GM18873 (cell line): ENCODE measurements at regions not wholly inside any gene's neighbourhood (a gene's known extent, or its start where the extent isn't known, plus 50 kb on each side); places are given as distances from the start of the nearest gene placed in this dataset.
"Not testable (repeated sequence)": the region's sequence is repeated elsewhere in the genome, so short reads cannot be mapped to it uniquely, and the experiment has no call there.

Experiments
- ATAC-seq: cut with Tn5 transposase; IDR thresholded peaks from one replicate; pipeline ENCODE4 v1.9.1; 2021; ENCODE audit warnings: mild to moderate bottlenecking, moderate library complexity, moderate number of reproducible peaks; ENCODE audit not compliant: unreplicated experiment, low FRiP score

GRCh38 chr4:1589098-1589497 is 95.0 kb downstream of the FAM53A start:
- ATAC-seq, result no peak

GRCh38 chr4:1588306-1588705 is 95.8 kb downstream of the FAM53A start:
- no peak for ATAC-seq

- ATAC-seq, result no peak
Measured at GRCh38 chr4:1584498-1584897, 99.6 kb downstream of the FAM53A start.

GRCh38 chr4:1583859-1584258 is 100.3 kb downstream of the FAM53A start:
- no peak for ATAC-seq

GRCh38 chr4:1583051-1583785 is 100.9 kb downstream of the FAM53A start:
- ATAC-seq, result no peak

- ATAC-seq, result no peak
Measured at GRCh38 chr4:1582227-1582626, 101.9 kb downstream of the FAM53A start.

GRCh38 chr4:1581164-1581894 is 102.8 kb downstream of the FAM53A start:
- peak; percentile 60 for ATAC-seq

GRCh38 chr4:1580692-1581012 is 103.5 kb downstream of the FAM53A start:
- not testable (repeated sequence) for ATAC-seq

- ATAC-seq, result no peak
Measured at GRCh38 chr4:1579901-1580691, 104.0 kb downstream of the FAM53A start.

GRCh38 chr4:1579001-1579900 is 104.9 kb downstream of the FAM53A start:
- no peak for ATAC-seq

GRCh38 chr4:1578251-1578773 is 105.8 kb downstream of the FAM53A start:
- ATAC-seq, result no peak

GRCh38 chr4:1577822-1578217 is 106.3 kb downstream of the FAM53A start:
- no peak for ATAC-seq

- no peak for ATAC-seq
Measured at GRCh38 chr4:1576961-1577821, 106.9 kb downstream of the FAM53A start.

GRCh38 chr4:1576304-1576960 is 107.7 kb downstream of the FAM53A start:
- no peak for ATAC-seq

GRCh38 chr4:1575418-1576303 is 108.5 kb downstream of the FAM53A start:
- no peak for ATAC-seq

- ATAC-seq, result no peak
Measured at GRCh38 chr4:1574601-1575417, 109.3 kb downstream of the FAM53A start.
